Astrocyte (in vitro differentiated cells and primary cell): ENCODE measurements at regions not wholly inside any gene's neighbourhood (a gene's known extent, or its start where the extent isn't known, plus 50 kb on each side); places are given as distances from the start of the nearest gene placed in this dataset.

ENCODE experiments used
- DNase-seq: peaks from one replicate; pipeline ENCODE4 v3.0.0-alpha.2; 2010; ENCODE audit warnings: low read depth
- FAIRE-seq: peaks from 2 replicates; lab custom pipeline; 2011; peaks lifted over from hg19 to GRCh38; lab: Jason Lieb, UNC
- H2AFZ ChIP-seq: 2 replicates; pipeline ENCODE4 v1.6.0; 2012; ENCODE audit warnings: low read depth, low read length, inconsistent platforms
- H3K27ac ChIP-seq: 2 replicates; pipeline ENCODE4 v1.5.1; 2011; ENCODE audit warnings: low read depth, low read length, inconsistent platforms
- H3K27me3 ChIP-seq: 2 replicates; pipeline ENCODE4 v1.6.0; 2011; ENCODE audit warnings: low read length, inconsistent platforms; ENCODE audit not compliant: insufficient read depth
- H3K36me3 ChIP-seq: 2 replicates; pipeline ENCODE4 v1.5.1; 2011; ENCODE audit warnings: low read length, inconsistent platforms; ENCODE audit not compliant: insufficient read depth
- H3K4me1 ChIP-seq: 2 replicates; pipeline ENCODE4 v1.5.1; 2011; ENCODE audit warnings: low read length, inconsistent platforms; ENCODE audit not compliant: insufficient read depth
- H3K4me2 ChIP-seq: 2 replicates; pipeline ENCODE4 v1.6.0; 2012; ENCODE audit warnings: low read length, inconsistent platforms
- H3K4me3 ChIP-seq: 2 replicates; pipeline ENCODE4 v1.5.1; 2011; ENCODE audit warnings: low read depth, mild to moderate bottlenecking, low read length, inconsistent platforms; ENCODE audit not compliant: insufficient read depth
- H3K79me2 ChIP-seq: 2 replicates; pipeline ENCODE4 v1.6.0; 2012; ENCODE audit warnings: mild to moderate bottlenecking, low read length, inconsistent platforms; ENCODE audit not compliant: insufficient read depth
- H3K9ac ChIP-seq: 2 replicates; pipeline ENCODE4 v1.6.0; 2012; ENCODE audit warnings: mild to moderate bottlenecking, low read length, inconsistent platforms
- H3K9me3 ChIP-seq: 2 replicates; pipeline ENCODE4 v1.5.1; 2012; ENCODE audit warnings: low read depth, mild to moderate bottlenecking, low read length, inconsistent platforms; ENCODE audit not compliant: insufficient read depth
- H4K20me1 ChIP-seq: 2 replicates; pipeline ENCODE4 v1.6.0; 2012; ENCODE audit warnings: low read length, inconsistent platforms; ENCODE audit not compliant: insufficient read depth
- H3K27ac Mint-ChIP-seq: one replicate; pipeline ENCODE4 v1.8.0; 2021; ENCODE audit warnings: mild to moderate bottlenecking, mixed read lengths; ENCODE audit not compliant: unreplicated experiment
- H3K27me3 Mint-ChIP-seq: one replicate; pipeline ENCODE4 v1.8.0; 2021; ENCODE audit warnings: low read depth, mixed read lengths; ENCODE audit not compliant: unreplicated experiment
- H3K36me3 Mint-ChIP-seq: one replicate; pipeline ENCODE4 v1.8.0; 2021; ENCODE audit warnings: low read depth, mixed read lengths; ENCODE audit not compliant: unreplicated experiment
- H3K4me1 Mint-ChIP-seq: one replicate; pipeline ENCODE4 v1.8.0; 2021; ENCODE audit warnings: low read depth, mixed read lengths; ENCODE audit not compliant: unreplicated experiment
- H3K4me3 Mint-ChIP-seq: one replicate; pipeline ENCODE4 v1.8.0; 2021; ENCODE audit warnings: mild to moderate bottlenecking, moderate library complexity, mixed read lengths; ENCODE audit not compliant: unreplicated experiment
- H3K9me3 Mint-ChIP-seq: one replicate; pipeline ENCODE4 v1.8.0; 2021; ENCODE audit warnings: mild to moderate bottlenecking, mixed read lengths; ENCODE audit not compliant: unreplicated experiment
- EZH2 ChIP-seq: IDR thresholded peaks from 2 replicates; pipeline ENCODE4 v1.6.1; 2012; ENCODE audit warnings: mild to moderate bottlenecking, low read length, inconsistent platforms; ENCODE audit not compliant: insufficient read depth
- TF ChIP-seq, protein P1 (sequence below): IDR thresholded peaks from 2 replicates; pipeline ENCODE4 v1.5.1; 2011; ENCODE audit warnings: low read depth, mild to moderate bottlenecking, inconsistent platforms, low read length, moderate library complexity; ENCODE audit not compliant: insufficient read depth

DNA sequence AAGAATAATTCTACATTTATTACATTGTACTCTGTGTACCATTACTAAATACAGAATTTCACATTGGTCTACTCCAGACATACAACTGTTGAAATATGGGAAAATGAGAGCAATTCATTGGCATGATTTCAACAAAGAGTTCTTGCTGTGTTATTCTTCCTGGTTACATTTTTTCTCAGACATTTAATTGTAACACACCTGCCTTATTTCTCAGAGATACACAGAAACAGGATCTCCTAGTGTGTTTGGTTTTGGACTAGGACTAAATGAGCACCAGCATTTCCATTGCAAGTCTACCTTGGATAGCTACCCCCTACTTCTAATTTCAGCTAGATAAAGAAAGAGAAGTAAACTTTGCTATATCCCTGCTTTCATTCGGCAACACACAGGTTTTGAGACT, 274.3 kb upstream of the CNTN4 start:
- no peak overlapping the region for H3K9ac ChIP-seq
- Mint-ChIP-seq H3K36me3 (no peaks in the 10 kb centered on the region), H3K27ac (no peak overlapping the region), H3K4me3 (no peak overlapping the region), H3K27me3 (no peaks in the 10 kb centered on the region), H3K9me3 (peaks cover 5% of the 10 kb centered on the region), H3K4me1 (no peaks in the 10 kb centered on the region)
- no peak overlapping the region for H3K27ac ChIP-seq
- H3K9me3 ChIP-seq = no peaks in the 10 kb centered on the region
- no peaks in the 10 kb centered on the region for H4K20me1 ChIP-seq
- H3K4me3 ChIP-seq = no peak overlapping the region
- H3K27me3 ChIP-seq = no peaks in the 10 kb centered on the region
- H3K4me1 ChIP-seq = no peaks in the 10 kb centered on the region
- TF ChIP-seq, protein P1, sequence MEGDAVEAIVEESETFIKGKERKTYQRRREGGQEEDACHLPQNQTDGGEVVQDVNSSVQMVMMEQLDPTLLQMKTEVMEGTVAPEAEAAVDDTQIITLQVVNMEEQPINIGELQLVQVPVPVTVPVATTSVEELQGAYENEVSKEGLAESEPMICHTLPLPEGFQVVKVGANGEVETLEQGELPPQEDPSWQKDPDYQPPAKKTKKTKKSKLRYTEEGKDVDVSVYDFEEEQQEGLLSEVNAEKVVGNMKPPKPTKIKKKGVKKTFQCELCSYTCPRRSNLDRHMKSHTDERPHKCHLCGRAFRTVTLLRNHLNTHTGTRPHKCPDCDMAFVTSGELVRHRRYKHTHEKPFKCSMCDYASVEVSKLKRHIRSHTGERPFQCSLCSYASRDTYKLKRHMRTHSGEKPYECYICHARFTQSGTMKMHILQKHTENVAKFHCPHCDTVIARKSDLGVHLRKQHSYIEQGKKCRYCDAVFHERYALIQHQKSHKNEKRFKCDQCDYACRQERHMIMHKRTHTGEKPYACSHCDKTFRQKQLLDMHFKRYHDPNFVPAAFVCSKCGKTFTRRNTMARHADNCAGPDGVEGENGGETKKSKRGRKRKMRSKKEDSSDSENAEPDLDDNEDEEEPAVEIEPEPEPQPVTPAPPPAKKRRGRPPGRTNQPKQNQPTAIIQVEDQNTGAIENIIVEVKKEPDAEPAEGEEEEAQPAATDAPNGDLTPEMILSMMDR = no peak
- TF ChIP-seq EZH2 = no peak
- DNase-seq (no peak), FAIRE-seq (no peak)
- H3K79me2 ChIP-seq = no peaks in the 10 kb centered on the region
- H3K4me2 ChIP-seq = no peak overlapping the region
- H3K36me3 ChIP-seq = no peaks in the 10 kb centered on the region
- H2AFZ ChIP-seq = no peak overlapping the region

DNA sequence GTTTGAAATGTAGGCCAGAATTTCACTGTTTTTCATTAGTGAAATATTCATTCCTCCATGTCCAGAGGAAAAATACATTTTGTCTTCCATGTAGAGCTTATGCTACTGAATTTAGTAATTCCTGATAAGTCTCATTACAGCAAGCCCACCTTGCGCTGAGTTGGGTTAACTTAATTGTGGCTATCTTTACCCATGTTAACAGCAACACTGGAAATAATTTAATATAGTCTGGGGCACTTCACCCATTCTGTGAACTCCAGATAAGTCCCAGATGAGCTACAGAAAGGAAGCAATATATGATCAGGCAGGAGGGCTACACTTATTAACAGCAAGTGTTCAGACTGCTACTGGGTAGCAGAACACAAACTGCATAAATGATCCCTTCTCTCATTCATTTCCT, 270.1 kb upstream of the CNTN4 start:
- H4K20me1 ChIP-seq = no peaks in the 10 kb centered on the region
- H3K4me3 ChIP-seq = no peak overlapping the region
- H3K27ac ChIP-seq = no peak overlapping the region
- FAIRE-seq (no peak), DNase-seq (no peak)
- no peaks in the 10 kb centered on the region for H3K9me3 ChIP-seq
- no peaks in the 10 kb centered on the region for H3K79me2 ChIP-seq
- no peak overlapping the region for H3K9ac ChIP-seq
- no peaks in the 10 kb centered on the region for H3K36me3 Mint-ChIP-seq
- H3K4me1 Mint-ChIP-seq = no peaks in the 10 kb centered on the region
- no peaks in the 10 kb centered on the region for H3K27me3 Mint-ChIP-seq
- H3K4me1 ChIP-seq = no peaks in the 10 kb centered on the region
- no peak overlapping the region for H3K4me2 ChIP-seq
- H3K27me3 ChIP-seq = no peaks in the 10 kb centered on the region
- no peak overlapping the region for H2AFZ ChIP-seq
- H3K4me3 Mint-ChIP-seq = no peak overlapping the region
- no peak overlapping the region for H3K27ac Mint-ChIP-seq
- H3K9me3 Mint-ChIP-seq = peaks cover 5% of the 10 kb centered on the region
- TF ChIP-seq EZH2 = no peak
- TF ChIP-seq, protein P1 = no peak
- H3K36me3 ChIP-seq = no peaks in the 10 kb centered on the region

DNA sequence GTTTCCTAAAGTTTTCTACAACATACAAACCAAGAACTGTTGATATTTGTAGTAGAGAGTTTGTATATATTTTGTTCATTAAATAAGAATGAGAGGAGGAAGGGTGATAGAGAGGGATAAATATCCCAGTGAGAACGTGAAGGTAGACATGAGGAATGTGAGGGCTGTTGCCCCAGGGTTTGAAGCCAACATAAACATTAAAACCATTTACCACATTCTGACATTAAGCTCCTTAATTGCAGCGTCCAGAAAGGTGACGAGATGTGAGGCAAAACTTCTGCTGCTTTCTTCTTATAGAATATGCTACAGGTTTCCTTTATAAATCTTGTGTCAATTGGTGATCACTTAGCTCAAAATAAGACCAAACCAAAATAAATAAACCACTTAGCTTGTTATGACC, 267.8 kb upstream of the CNTN4 start:
- Mint-ChIP-seq H3K4me1 (no peaks in the 10 kb centered on the region), H3K27me3 (no peaks in the 10 kb centered on the region), H3K4me3 (no peak overlapping the region), H3K36me3 (no peaks in the 10 kb centered on the region), H3K27ac (no peak overlapping the region), H3K9me3 (peaks cover 5% of the 10 kb centered on the region)
- H3K36me3 ChIP-seq = no peaks in the 10 kb centered on the region
- H3K4me1 ChIP-seq = no peaks in the 10 kb centered on the region
- H2AFZ ChIP-seq = no peak overlapping the region
- no peaks in the 10 kb centered on the region for H3K27me3 ChIP-seq
- H4K20me1 ChIP-seq = no peaks in the 10 kb centered on the region
- H3K9ac ChIP-seq = no peak overlapping the region
- H3K4me3 ChIP-seq = no peak overlapping the region
- no peaks in the 10 kb centered on the region for H3K79me2 ChIP-seq
- H3K4me2 ChIP-seq = no peak overlapping the region
- no peak for TF ChIP-seq EZH2
- TF ChIP-seq, protein P1 = no peak
- H3K27ac ChIP-seq = no peak overlapping the region
- FAIRE-seq = no peak
- no peak for DNase-seq
- no peaks in the 10 kb centered on the region for H3K9me3 ChIP-seq
